ENCODE measurements at regions not wholly inside any gene's neighbourhood (a gene's known extent, or its start where the extent isn't known, plus 50 kb on each side); places are given as distances from the start of the nearest gene placed in this dataset.

- no peak for TF ChIP-seq EP300 (IDR thresholded peaks at IDR 0.05)
- no peak for TF ChIP-seq POLR2A (IDR thresholded peaks at IDR 0.05)
- TF ChIP-seq CTCF (IDR thresholded peaks at IDR 0.05), result no peak
- no peak for DNase-seq (ENCODE audit: low spot score in 2 of 2)
- Histone ChIP-seq H3K36me3 (no peaks in the 10 kb centered on the region), H3K27ac (no peak overlapping the region), H3K9me3 (no peaks in the 10 kb centered on the region), H3K4me1 (no peaks in the 10 kb centered on the region), H3K4me3 (no peak overlapping the region), H3K27me3 (no peaks in the 10 kb centered on the region)
- WGBS, 2 donors, result 94% methylated on average over 2 of the region's 2 CpGs; no CpG with 5 or more reads in 1 of the 2 donors
These were observed 126.0 kb downstream of the BCOR start for GRCh38 chrX:39971760-39972159.

GRCh38 chrX:39972340-39972739, 125.4 kb downstream of the BCOR start:
- no peaks in the 10 kb centered on the region for H3K9me3 ChIP-seq
- no peak overlapping the region for H3K4me3 ChIP-seq
- DNase-seq (ENCODE audit: low spot score in 2 of 2), result no peak
- WGBS, 2 donors, result 60 to 81% methylated on average over 5 to 7 of the region's 7 CpGs
- H3K27me3 ChIP-seq, result no peaks in the 10 kb centered on the region
- TF ChIP-seq POLR2A (IDR thresholded peaks at IDR 0.05), result no peak
- no peak for TF ChIP-seq EP300 (IDR thresholded peaks at IDR 0.05)
- TF ChIP-seq CTCF (IDR thresholded peaks at IDR 0.05), result no peak
- H3K36me3 ChIP-seq, result no peaks in the 10 kb centered on the region
- no peaks in the 10 kb centered on the region for H3K4me1 ChIP-seq
- no peak overlapping the region for H3K27ac ChIP-seq

- H3K4me1 ChIP-seq, result no peaks in the 10 kb centered on the region
- H3K27ac ChIP-seq, result no peak overlapping the region
- WGBS, 2 donors, result 30 to 79% methylated on average over 1 to 8 of the region's 8 CpGs
- H3K9me3 ChIP-seq, result no peaks in the 10 kb centered on the region
- TF ChIP-seq EP300 (IDR thresholded peaks at IDR 0.05) (no peak), CTCF (IDR thresholded peaks at IDR 0.05) (no peak), POLR2A (IDR thresholded peaks at IDR 0.05) (no peak)
- H3K36me3 ChIP-seq, result no peaks in the 10 kb centered on the region
- no peak for DNase-seq (ENCODE audit: low spot score in 2 of 2)
- no peak overlapping the region for H3K4me3 ChIP-seq
- no peaks in the 10 kb centered on the region for H3K27me3 ChIP-seq
These were observed 123.9 kb downstream of the BCOR start for GRCh38 chrX:39973810-39974209.

- TF ChIP-seq CTCF (IDR thresholded peaks at IDR 0.05) (no peak), EP300 (IDR thresholded peaks at IDR 0.05) (no peak), POLR2A (IDR thresholded peaks at IDR 0.05) (no peak)
- Histone ChIP-seq H3K27ac (no peak overlapping the region), H3K9me3 (no peaks in the 10 kb centered on the region), H3K4me1 (no peaks in the 10 kb centered on the region), H3K36me3 (no peaks in the 10 kb centered on the region), H3K27me3 (no peaks in the 10 kb centered on the region), H3K4me3 (no peak overlapping the region)
- no peak for DNase-seq (ENCODE audit: low spot score in 2 of 2)
- WGBS, 2 donors, result 62 to 77% methylated on average over 5 to 6 of the region's 6 CpGs
These were observed 123.5 kb downstream of the BCOR start for GRCh38 chrX:39974270-39974669.

- Histone ChIP-seq H3K27ac (no peak overlapping the region), H3K36me3 (no peaks in the 10 kb centered on the region), H3K4me1 (no peaks in the 10 kb centered on the region), H3K4me3 (no peak overlapping the region), H3K9me3 (no peaks in the 10 kb centered on the region), H3K27me3 (no peaks in the 10 kb centered on the region)
- 79 to 89% methylated on average over 6 to 7 of the region's 7 CpGs for WGBS, 2 donors
- no peak for DNase-seq (ENCODE audit: low spot score in 2 of 2)
- TF ChIP-seq POLR2A (IDR thresholded peaks at IDR 0.05) (no peak), EP300 (IDR thresholded peaks at IDR 0.05) (no peak), CTCF (IDR thresholded peaks at IDR 0.05) (no peak)
These were observed 122.4 kb downstream of the BCOR start for GRCh38 chrX:39975101-39975925.
